Epithelial cell of proximal tubule (primary cell): ENCODE measurements at regions not wholly inside any gene's neighbourhood (a gene's known extent, or its start where the extent isn't known, plus 50 kb on each side); places are given as distances from the start of the nearest gene placed in this dataset.

Experiments used
- DNase-seq: peaks from one replicate; pipeline ENCODE4 v3.0.0-alpha.2; 2011; ENCODE audit warnings: low read depth
- H3K4me3 ChIP-seq: 2 replicates; pipeline ENCODE4 v1.5.1; 2011; ENCODE audit warnings: low read depth, mild to moderate bottlenecking, low read length
- TF ChIP-seq, protein P1 (sequence below): conservative IDR thresholded peaks from 2 replicates; pipeline ENCODE4 v1.5.1; 2012; ENCODE audit warnings: low read depth, mild to moderate bottlenecking, low read length

DNA sequence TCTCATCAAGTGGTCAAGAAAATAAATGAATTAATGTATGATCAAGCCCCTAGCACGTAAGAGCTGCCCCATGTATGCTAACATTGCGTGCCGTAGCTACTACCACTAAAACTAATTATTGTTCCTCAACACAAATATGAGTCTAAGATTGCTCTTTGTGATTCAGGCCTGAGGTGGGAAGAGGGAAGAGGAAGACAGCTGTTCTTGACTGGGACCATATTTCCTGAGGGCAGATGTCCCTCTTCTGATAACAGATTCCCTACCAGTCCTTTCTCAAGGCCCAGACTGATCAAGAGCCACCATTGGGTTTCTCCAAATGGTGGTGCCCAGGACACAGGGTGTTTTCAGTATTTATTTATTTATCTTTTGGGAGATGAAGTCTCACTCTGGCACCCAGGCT is 87.2 kb upstream of the CADM1 start:
- no peak for DNase-seq
- no peak overlapping the region for H3K4me3 ChIP-seq
- TF ChIP-seq, protein P1, sequence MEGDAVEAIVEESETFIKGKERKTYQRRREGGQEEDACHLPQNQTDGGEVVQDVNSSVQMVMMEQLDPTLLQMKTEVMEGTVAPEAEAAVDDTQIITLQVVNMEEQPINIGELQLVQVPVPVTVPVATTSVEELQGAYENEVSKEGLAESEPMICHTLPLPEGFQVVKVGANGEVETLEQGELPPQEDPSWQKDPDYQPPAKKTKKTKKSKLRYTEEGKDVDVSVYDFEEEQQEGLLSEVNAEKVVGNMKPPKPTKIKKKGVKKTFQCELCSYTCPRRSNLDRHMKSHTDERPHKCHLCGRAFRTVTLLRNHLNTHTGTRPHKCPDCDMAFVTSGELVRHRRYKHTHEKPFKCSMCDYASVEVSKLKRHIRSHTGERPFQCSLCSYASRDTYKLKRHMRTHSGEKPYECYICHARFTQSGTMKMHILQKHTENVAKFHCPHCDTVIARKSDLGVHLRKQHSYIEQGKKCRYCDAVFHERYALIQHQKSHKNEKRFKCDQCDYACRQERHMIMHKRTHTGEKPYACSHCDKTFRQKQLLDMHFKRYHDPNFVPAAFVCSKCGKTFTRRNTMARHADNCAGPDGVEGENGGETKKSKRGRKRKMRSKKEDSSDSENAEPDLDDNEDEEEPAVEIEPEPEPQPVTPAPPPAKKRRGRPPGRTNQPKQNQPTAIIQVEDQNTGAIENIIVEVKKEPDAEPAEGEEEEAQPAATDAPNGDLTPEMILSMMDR: no peak

DNA sequence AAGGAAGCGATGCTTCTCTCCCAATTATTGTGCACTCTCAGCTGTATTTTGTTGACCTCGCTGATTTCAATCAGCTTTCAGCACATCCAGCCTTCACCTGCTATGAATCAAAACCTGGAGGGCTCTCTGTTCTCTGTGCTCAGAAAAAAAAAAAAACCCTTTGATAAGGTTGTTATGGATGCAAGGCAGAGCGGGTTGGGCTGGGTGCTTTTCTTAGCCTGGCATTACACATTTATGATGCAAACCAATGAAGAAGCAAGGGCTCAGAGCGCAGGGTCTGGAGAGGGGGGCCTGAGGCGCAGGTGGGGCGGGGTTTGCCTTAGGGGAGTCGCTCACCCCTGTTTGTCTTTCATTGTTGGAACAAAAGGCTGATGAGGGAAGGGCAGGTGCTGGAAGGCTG is 86.0 kb upstream of the CADM1 start:
- no peak for DNase-seq
- H3K4me3 ChIP-seq: no peak overlapping the region
- TF ChIP-seq, protein P1: no peak

DNA sequence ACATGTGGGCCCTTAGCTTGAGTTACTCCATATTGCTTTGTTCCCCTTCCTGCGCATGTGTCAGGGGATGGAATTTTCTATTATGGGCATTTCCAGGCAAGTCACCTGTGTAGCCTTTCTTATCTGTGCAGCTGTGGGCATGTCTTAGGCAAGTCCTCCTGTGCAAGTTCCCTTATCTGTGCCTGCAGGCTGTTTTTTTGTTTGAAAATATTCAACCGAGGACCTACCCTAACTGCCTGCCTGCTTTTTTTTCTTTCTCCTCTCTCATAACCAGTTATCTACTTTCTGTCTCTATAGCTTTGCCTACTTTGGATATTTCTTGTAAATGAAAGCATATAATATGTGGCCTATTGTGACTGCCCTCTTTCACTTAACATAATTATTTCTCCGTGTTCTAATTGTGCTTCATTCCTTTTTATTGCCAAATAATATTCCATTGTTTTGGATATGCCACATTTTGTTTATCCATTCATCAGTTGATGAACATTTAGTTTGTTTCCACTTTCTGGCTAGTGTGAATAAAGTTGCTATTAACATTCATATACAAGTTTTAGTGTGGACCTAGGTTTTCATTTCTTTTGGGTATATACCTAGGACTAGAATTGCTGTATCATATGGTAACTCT is 83.6 kb upstream of the CADM1 start:
- TF ChIP-seq, protein P1: no peak
- no peak for DNase-seq
- no peak overlapping the region for H3K4me3 ChIP-seq

DNA sequence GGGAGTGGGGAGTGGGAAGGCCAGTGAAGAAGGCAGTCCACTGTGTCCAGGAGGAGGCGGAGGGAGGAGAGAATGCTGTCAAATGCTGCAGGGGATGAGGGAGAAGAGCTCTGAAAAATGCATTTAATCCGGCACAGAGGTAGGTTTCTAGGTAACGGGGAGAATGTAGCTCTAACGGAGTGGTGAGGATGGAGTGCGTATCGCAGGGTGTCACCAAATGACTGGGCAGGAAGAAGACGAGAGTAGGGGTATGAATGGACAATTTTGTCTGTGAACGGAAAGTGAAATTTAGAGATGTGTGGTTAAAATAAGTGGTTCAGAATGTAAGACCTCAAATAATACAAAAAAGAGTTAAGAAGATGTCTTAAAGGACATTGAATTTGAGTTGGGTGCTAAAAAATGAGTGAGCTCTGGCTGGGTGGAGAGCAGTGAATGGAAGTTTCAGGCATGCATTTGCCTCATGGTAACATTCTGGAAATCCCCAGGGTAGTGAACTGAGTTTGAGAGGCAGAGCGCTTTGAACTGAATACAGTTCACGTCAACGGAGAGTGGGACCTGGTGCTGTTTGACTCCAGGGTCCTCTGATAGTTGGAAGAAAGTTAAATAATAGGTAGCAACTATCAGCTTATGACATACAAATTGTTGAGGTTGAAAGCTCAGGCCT is 81.3 kb upstream of the CADM1 start:
- no peak for DNase-seq
- no peak overlapping the region for H3K4me3 ChIP-seq
- TF ChIP-seq, protein P1: no peak

DNA sequence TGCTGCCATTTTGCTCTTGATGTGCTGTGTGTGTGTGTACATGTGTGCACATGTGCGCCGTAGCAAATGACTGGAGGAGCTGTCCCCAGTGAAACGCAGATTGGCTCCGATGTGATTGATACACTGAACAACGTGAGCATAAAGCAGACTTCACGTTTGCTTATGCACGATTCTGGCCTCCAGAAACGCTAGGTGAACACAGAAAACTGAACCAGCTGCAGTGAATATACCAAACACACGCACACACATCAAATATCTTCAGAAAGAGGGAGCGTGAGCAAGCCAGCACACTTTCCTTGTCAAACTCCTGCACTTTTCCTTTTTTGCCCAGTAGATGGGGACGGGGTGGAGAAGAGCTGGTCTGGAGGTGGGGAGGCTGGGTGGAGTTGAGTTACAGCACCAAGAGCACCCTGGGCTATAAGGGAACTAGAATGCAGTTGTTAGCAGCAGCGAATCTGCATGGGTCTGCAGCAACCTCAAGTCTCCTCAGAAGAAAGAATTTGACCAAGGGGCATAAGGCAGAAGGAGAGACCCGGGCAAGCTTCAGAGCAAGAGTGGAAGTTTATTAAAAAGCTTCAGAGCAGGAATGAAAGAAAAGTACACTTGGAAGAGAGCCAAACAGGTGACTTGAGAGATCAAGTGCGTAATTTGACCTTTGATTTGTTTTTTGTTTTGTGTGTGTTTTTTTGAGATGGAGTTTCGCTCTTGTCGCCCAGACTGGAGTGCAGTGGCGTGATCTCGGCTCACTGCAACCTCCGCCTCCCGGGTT is 77.8 kb upstream of the CADM1 start:
- TF ChIP-seq, protein P1: peak; percentile 37
- H3K4me3 ChIP-seq: no peak overlapping the region
- DNase-seq: no peak

DNA sequence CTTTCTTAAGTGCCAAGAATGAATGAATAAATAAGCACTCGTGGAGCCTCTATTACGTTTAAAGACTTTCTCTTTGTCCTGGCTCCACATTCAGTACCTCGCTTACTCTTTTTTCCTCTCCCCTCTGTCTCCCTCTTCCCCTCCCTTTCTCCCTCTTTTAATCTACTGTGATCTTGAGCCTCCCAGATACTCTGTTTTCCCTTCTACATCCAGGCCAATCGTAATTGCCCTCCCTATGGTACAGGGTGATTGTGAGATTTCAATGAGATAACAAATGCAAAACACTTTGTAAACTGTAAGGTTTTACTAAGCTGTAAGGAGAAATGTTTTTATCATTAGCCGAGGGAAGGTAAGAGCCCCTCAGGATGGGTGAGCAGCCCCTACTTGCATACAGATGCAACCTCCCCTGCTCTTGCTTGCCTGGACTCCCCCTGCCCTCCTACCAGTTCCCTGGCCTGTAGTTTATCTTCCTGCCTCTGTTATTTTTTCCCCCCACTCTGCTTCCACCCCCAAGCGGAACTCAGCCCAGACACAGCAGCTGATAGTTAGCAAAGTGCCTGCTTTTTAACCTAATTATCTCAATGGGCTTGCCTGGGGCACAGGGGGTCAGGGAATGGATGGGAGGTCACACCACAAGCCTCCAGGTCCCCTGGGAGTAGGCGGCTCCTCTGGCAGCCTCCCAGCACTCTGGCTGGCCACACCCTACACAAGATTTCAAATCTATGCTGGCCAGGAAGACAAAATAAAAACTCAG is 76.9 kb upstream of the CADM1 start:
- no peak overlapping the region for H3K4me3 ChIP-seq
- DNase-seq: no peak
- TF ChIP-seq, protein P1: no peak
